B cell (primary cell): ENCODE measurements at regions not wholly inside any gene's neighbourhood (a gene's known extent, or its start where the extent isn't known, plus 50 kb on each side); places are given as distances from the start of the nearest gene placed in this dataset.

Source experiments
- CTCF ChIP-seq: fragments of 200-600 bp; IDR thresholded peaks from one replicate; pipeline ENCODE4 v1.8.0; 2022; ENCODE audit warnings: antibody characterized with exemption, mild to moderate bottlenecking
- EZH2 ChIP-seq: IDR thresholded peaks from 2 replicates; pipeline ENCODE4 v1.6.1; 2012; ENCODE audit warnings: borderline replicate concordance, low read depth, mild to moderate bottlenecking, moderate library complexity, low read length; ENCODE audit not compliant: insufficient read depth, poor library complexity, severe bottlenecking

GRCh38 chr21:16540966-16541727, 811.4 kb downstream of the USP25 start:
- TF ChIP-seq CTCF (no peak), EZH2 (no peak)
